Stomach (tissue), 4 donors: ENCODE measurements at regions not wholly inside any gene's neighbourhood (a gene's known extent, or its start where the extent isn't known, plus 50 kb on each side); places are given as distances from the start of the nearest gene placed in this dataset.

Experiments
- CTCF ChIP-seq, 7 experiments: fragments of 450-650 bp in 4 of 7; fragments of 200-600 bp in 3 of 7; sonication (generic) in 3 of 7; IDR thresholded peaks; one replicate each; pipeline ENCODE4 v1.5.1; 2016 to 2019; ENCODE audit warnings: antibody characterized with exemption in 7 of 7, control low read depth in 2 of 7, mild to moderate bottlenecking in 1 of 7
- POLR2A ChIP-seq, 4 donors: fragments of 450-650 bp; IDR thresholded peaks; one replicate each; pipeline ENCODE4 v1.6.1; 2016; ENCODE audit warnings: antibody characterized with exemption in 4 of 4, control low read depth in 2 of 4, mild to moderate bottlenecking in 1 of 4, moderate library complexity in 1 of 4

- TF ChIP-seq POLR2A (IDR thresholded peaks at IDR 0.05) (no peak), CTCF (IDR thresholded peaks at IDR 0.05) (no peak)
Observed at GRCh38 chrX:46301903-46302302, 243.3 kb downstream of the ZNF674 start.
